ENCODE measurements at regions not wholly inside any gene's neighbourhood (a gene's known extent, or its start where the extent isn't known, plus 50 kb on each side); places are given as distances from the start of the nearest gene placed in this dataset.
"Not testable (repeated sequence)": the region's sequence is repeated elsewhere in the genome, so short reads cannot be mapped to it uniquely, and the experiment has no call there.

- no peak for DNase-seq
Observed at GRCh38 chr6:80792151-80792550, 685.7 kb downstream of the BCKDHB start.

GRCh38 chr6:80789912-80790570 is 683.6 kb downstream of the BCKDHB start:
- Histone ChIP-seq H3K79me2 (ENCODE audit: insufficient read depth, low read length) (no peaks in the 10 kb centered on the region), H4K20me1 (ENCODE audit: insufficient read depth, low read length) (no peaks in the 10 kb centered on the region), H2AFZ (ENCODE audit: insufficient read depth, low read depth, low read length, poor library complexity, severe bottlenecking) (no peak overlapping the region), H3K4me3 (replicated peaks in 1 of 3; ENCODE audit: low read depth in 2 of 3, low read length in 3 of 3) (no peak overlapping the region), H3K27me3 (ENCODE audit: control insufficient read depth in 2 of 2, insufficient read depth in 2 of 2, low read length in 2 of 2) (no peaks in the 10 kb centered on the region), H3K9ac (ENCODE audit: insufficient read depth, low read length, poor library complexity, severe bottlenecking) (no peak overlapping the region), H3K4me2 (replicated peaks; ENCODE audit: extremely low read depth, low read length, poor library complexity, severe bottlenecking) (no peak overlapping the region), H3K9me3 (replicated peaks in 1 of 2; ENCODE audit: control insufficient read depth in 1 of 2, insufficient read depth in 1 of 2, low read length in 2 of 2) (peaks cover 0 to 9% of the 10 kb centered on the region in 2 donors), H3K27ac (ENCODE audit: low read depth in 1 of 2, low read length in 2 of 2) (no peak overlapping the region), H3K36me3 (replicated peaks in 1 of 2; ENCODE audit: control insufficient read depth in 1 of 2, insufficient read depth in 2 of 2, low read length in 2 of 2) (no peaks in the 10 kb centered on the region), H3K4me1 (ENCODE audit: control insufficient read depth in 1 of 2, insufficient read depth in 2 of 2, low read length in 2 of 2) (no peaks in the 10 kb centered on the region)
- Mint-ChIP-seq H3K36me3 (no peaks in the 10 kb centered on the region), H3K4me1 (no peaks in the 10 kb centered on the region), H3K27me3 (ENCODE audit: low read depth in 3 of 3) (no peaks in the 10 kb centered on the region), H3K27ac (no peak overlapping the region), H3K9me3 (peaks cover 0 to 9% (median 2%) of the 10 kb centered on the region in 7 donors), H3K4me3 (no peak overlapping the region)
- intact Hi-C loops (cut with micrococcal nuclease), result no loop called here
- no peak for DNase-seq
- WGBS (ENCODE audit: insufficient coverage), result no CpG with 5 or more reads among the region's 1 CpG
- no peak for TF ChIP-seq CTCF (IDR thresholded peaks at IDR 0.05)

More at GRCh38 chr6:80792151-80792550, 685.7 kb downstream of the BCKDHB start:
- Histone ChIP-seq H4K20me1 (ENCODE audit: insufficient read depth, low read length) (no peaks in the 10 kb centered on the region), H3K4me2 (replicated peaks; ENCODE audit: extremely low read depth, low read length, poor library complexity, severe bottlenecking) (no peak overlapping the region), H3K79me2 (ENCODE audit: insufficient read depth, low read length) (no peaks in the 10 kb centered on the region), H3K36me3 (replicated peaks in 1 of 2; ENCODE audit: control insufficient read depth in 1 of 2, insufficient read depth in 2 of 2, low read length in 2 of 2) (no peaks in the 10 kb centered on the region), H3K9me3 (replicated peaks in 1 of 2; ENCODE audit: control insufficient read depth in 1 of 2, insufficient read depth in 1 of 2, low read length in 2 of 2) (no peaks in the 10 kb centered on the region), H2AFZ (ENCODE audit: insufficient read depth, low read depth, low read length, poor library complexity, severe bottlenecking) (no peak overlapping the region), H3K4me3 (replicated peaks in 1 of 3; ENCODE audit: low read depth in 2 of 3, low read length in 3 of 3) (no peak overlapping the region), H3K9ac (ENCODE audit: insufficient read depth, low read length, poor library complexity, severe bottlenecking) (no peak overlapping the region), H3K4me1 (ENCODE audit: control insufficient read depth in 1 of 2, insufficient read depth in 2 of 2, low read length in 2 of 2) (no peaks in the 10 kb centered on the region), H3K27me3 (ENCODE audit: control insufficient read depth in 2 of 2, insufficient read depth in 2 of 2, low read length in 2 of 2) (no peaks in the 10 kb centered on the region), H3K27ac (ENCODE audit: low read depth in 1 of 2, low read length in 2 of 2) (no peak overlapping the region)
- Mint-ChIP-seq H3K4me1 (no peaks in the 10 kb centered on the region), H3K9me3 (peaks cover 0 to 7% (median 1%) of the 10 kb centered on the region in 7 donors), H3K36me3 (no peaks in the 10 kb centered on the region), H3K27ac (no peak overlapping the region), H3K4me3 (no peak overlapping the region), H3K27me3 (ENCODE audit: low read depth in 3 of 3) (no peaks in the 10 kb centered on the region)
- intact Hi-C loops (cut with micrococcal nuclease), result no loop called here
- no peak for TF ChIP-seq CTCF (IDR thresholded peaks at IDR 0.05)

- WGBS (ENCODE audit: insufficient coverage), result 89% methylated on average over 12 of the region's 12 CpGs
- H2AFZ ChIP-seq (ENCODE audit: insufficient read depth, low read depth, low read length, poor library complexity, severe bottlenecking); H3K79me2 ChIP-seq (ENCODE audit: insufficient read depth, low read length); H3K27ac Mint-ChIP-seq; H4K20me1 ChIP-seq (ENCODE audit: insufficient read depth, low read length); DNase-seq; H3K36me3 Mint-ChIP-seq; H3K4me3 Mint-ChIP-seq; H3K4me1 Mint-ChIP-seq; H3K27me3 ChIP-seq (ENCODE audit: control insufficient read depth in 2 of 2, insufficient read depth in 2 of 2, low read length in 2 of 2); H3K27me3 Mint-ChIP-seq (ENCODE audit: low read depth in 3 of 3); intact Hi-C loops (cut with micrococcal nuclease); H3K27ac ChIP-seq (ENCODE audit: low read depth in 1 of 2, low read length in 2 of 2); H3K4me2 ChIP-seq (replicated peaks; ENCODE audit: extremely low read depth, low read length, poor library complexity, severe bottlenecking); H3K9ac ChIP-seq (ENCODE audit: insufficient read depth, low read length, poor library complexity, severe bottlenecking); H3K36me3 ChIP-seq (replicated peaks in 1 of 2; ENCODE audit: control insufficient read depth in 1 of 2, insufficient read depth in 2 of 2, low read length in 2 of 2); H3K4me3 ChIP-seq (replicated peaks in 1 of 3; ENCODE audit: low read depth in 2 of 3, low read length in 3 of 3); H3K4me1 ChIP-seq (ENCODE audit: control insufficient read depth in 1 of 2, insufficient read depth in 2 of 2, low read length in 2 of 2): not testable (repeated sequence)
- peaks cover 6 to 20% (median 14%) of the 10 kb centered on the region in 7 donors for H3K9me3 Mint-ChIP-seq
- peaks cover 22% of the 10 kb centered on the region in 2 donors for H3K9me3 ChIP-seq (replicated peaks in 1 of 2; ENCODE audit: control insufficient read depth in 1 of 2, insufficient read depth in 1 of 2, low read length in 2 of 2)
Observed at GRCh38 chr6:80783271-80783670, 676.8 kb downstream of the BCKDHB start.

Data from CD14-positive monocyte (primary cell).